H54 (cell line): ENCODE measurements at regions not wholly inside any gene's neighbourhood (a gene's known extent, or its start where the extent isn't known, plus 50 kb on each side); places are given as distances from the start of the nearest gene placed in this dataset.

Source experiments
- DNase-seq: peaks from one replicate; pipeline ENCODE4 v3.0.0; 2011; ENCODE audit warnings: low spot score, mixed read lengths; ENCODE audit not compliant: insufficient read length
- FAIRE-seq: peaks from 3 replicates; lab custom pipeline; 2011; peaks lifted over from hg19 to GRCh38; lab: Jason Lieb, UNC
- POLR2A ChIP-seq: IDR thresholded peaks from 2 replicates; pipeline ENCODE4 v1.6.1; 2011; ENCODE audit warnings: low read depth, mild to moderate bottlenecking, low read length

DNA sequence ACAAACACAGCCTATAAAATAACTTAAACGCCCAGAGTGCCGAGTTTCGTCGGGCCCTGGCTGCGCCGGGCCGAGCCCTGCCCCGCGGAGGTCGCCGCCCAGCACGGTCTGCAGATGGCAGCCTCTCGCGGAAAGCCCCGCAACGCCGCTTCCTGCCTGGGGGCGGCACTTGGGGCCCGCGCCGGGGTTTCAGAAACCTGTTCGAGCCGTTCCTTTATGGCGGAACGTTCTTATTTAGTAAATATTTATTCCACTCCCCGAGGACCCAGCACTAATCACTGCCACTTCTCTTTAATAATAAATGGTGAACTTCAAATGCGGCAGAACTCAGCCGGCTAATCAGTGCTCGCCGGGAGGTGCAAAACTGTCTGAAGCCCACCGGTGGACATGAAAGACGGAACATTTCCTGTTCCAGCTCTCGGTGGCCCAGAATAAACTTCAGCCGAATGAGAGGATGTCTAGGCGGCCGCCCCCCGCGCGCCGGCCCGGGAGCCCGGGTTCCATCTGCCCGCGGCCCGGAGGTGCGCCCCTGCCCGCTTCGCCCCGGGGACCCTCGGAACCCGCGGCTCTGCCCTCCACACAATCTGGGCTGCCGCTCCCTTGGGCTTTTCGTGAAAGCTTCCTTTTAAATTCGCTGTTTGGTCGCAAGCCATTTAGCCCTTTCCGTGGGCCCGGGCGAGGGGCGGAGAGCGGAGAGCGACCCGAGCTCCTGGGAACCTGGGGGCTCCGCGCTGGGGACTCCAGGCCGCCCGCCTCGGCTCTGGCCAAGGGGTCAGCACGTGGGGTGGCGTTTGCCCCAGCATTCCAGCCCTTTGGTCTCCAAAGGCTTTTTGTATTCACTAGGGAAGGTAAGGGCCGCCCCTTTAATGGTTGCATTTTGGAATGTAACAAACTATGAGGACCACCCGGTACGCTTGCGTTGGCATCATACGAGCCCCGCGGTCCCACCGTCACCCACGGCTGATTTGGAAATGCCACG, 110.8 kb upstream of the ATP11B start:
- TF ChIP-seq POLR2A: no peak
- DNase-seq (peak; percentile 17), FAIRE-seq (no peak)

DNA sequence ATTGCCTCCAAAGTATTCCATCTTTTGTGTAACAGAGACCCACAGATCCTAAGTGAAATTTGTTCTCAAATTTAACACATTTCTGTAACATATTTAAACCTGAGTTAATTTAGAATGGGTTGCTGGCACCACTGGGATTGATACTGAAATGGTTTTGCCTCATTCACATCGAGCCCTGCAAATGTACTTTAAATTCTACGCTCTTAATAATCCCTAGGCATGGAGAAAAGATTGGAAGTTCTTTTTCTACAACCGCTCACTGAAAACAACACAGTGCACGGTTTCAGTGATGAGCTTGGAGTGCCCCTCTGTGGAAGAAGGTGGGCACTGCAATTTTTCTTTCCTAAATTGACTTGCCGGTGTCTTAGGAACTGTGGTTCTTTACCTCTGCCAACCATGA, 109.9 kb upstream of the ATP11B start:
- peak; percentile 61 for DNase-seq
- no peak for TF ChIP-seq POLR2A
- peak; percentile 99 for FAIRE-seq

DNA sequence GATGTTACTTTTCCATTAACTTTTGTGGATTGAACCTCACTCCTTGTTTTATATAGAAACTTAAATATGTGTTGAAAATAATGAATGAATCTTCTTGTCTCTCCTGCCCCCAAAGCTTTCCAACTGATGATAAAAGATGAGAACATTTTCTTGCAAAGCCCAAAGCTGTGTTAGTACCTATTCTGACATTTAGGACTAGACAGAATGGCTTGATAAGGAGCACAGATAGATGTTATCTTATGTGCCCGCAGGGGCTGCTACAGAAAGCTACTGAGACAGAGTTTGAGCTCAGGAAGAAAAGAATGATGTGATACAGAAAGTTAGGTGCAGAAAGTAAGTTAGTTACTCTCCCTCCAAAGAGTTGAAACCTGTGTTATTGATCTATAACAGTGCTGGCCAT, 109.4 kb upstream of the ATP11B start:
- DNase-seq (no peak), FAIRE-seq (no peak)
- no peak for TF ChIP-seq POLR2A

DNA sequence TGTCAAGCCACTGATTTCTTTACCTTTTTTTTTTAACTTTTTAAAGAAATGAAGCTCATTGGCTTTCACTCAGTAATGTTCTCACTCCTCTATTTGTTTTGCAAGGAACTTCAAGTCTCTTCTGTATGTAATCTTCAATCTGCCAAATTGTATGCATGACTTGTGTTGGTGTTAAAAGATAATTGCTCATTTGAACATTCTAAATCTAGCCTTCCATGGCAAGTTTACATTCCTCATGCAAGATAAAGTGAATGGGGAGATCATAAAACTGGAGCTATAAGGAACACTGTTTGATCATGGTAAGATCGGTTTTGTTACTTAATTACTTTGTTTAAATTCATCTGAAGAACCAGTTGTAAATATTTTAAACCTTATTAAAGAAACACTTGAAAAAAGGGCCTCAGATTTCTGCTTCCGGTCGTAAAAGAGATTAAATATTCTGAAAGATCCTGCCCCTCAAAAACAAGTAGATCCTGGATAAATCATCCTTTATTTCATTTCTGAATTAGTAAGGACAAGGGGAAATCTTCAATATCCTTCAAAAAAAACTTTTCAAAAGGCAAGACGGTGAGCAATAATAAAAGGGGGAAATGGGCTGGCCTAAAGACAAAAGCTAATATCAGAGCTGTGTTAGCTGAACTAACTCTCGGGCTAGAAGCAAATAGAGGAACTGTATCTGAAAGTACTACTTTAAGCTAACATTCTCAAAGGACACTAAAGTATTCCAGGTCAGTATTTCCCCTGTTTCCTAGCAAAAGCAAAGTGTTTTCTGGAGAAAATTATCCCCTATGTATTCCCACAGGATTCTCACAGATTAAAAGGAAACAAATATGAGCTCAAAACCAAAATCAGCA, 107.0 kb upstream of the ATP11B start:
- TF ChIP-seq POLR2A: no peak
- DNase-seq: no peak
- no peak for FAIRE-seq

DNA sequence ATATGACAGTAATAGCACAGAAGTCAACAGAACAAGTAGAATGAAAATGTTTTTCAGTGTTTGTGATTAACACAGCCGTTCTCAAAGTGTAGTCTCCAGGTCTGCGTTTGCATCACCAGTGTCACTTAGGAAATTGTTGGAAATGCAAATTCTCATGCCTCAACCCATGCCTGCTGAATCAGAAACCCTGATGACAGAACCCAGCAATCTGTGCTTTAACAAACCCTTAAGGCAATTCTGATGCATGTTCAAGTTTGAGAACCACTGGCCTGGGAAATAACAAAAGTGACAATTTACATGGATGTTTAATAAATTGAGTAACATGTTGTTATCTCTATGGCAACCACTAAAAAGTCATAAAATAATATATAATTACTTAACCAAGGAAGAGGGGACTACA, 103.1 kb upstream of the ATP11B start:
- DNase-seq (no peak), FAIRE-seq (no peak)
- TF ChIP-seq POLR2A: no peak

DNA sequence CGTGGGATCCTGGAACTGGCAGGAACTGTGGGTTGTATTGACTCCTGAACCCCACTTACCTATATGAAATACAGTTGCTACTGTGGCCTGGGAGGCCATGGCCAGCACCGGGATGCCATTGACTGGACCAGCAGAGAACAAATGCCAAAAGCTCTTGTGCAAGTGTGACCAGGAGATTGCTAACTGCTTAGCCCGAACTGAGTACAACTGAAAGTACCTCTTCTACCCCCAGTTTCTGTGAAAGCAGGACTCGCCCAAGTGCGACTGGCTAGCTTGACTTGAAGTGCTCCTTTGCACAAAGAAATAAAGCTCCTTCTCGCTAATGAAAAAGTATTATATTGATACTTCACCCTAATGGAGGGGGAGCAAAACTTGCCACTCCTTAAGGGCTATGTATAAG, 101.3 kb upstream of the ATP11B start:
- FAIRE-seq: no peak
- DNase-seq: no peak
- TF ChIP-seq POLR2A: no peak

DNA sequence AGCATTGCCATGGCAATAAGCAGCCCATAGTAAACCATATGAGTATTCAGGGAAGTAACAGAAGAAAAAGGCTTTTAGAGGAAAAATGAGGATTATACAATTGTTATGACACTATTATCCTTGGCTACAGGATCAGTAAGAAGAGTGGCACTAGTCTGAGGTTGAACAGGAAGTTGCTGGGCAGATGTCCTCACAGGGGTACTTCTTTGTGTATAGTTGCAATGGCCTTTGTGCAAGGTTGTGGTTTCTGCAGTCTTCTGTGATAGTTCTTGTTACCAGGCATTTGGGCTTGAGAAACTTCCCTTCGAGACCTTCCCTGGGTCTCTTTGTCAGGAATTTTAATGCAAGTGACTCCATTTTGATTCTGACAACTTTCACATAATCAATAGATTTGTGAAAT, 100.6 kb upstream of the ATP11B start:
- no peak for TF ChIP-seq POLR2A
- FAIRE-seq (no peak), DNase-seq (no peak)

DNA sequence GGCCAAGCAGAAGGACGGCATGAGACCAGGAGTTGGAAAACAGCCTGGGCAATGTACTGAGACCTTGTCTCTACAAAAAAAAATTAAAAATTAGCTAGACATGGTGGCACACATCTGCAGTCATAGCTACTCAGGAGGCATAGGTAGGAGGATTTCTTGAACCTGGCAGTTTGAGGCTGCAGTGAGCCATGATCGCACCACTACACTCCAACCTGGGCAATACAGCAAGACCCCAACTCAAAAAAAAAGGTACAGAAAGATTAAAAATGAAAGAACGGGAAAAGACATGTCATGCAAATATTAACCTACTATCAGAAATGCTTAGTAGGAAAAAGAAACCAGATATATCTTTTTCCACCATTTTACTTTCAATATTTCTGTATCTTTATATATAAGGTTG, 99.6 kb upstream of the ATP11B start:
- no peak for FAIRE-seq
- no peak for DNase-seq
- no peak for TF ChIP-seq POLR2A

DNA sequence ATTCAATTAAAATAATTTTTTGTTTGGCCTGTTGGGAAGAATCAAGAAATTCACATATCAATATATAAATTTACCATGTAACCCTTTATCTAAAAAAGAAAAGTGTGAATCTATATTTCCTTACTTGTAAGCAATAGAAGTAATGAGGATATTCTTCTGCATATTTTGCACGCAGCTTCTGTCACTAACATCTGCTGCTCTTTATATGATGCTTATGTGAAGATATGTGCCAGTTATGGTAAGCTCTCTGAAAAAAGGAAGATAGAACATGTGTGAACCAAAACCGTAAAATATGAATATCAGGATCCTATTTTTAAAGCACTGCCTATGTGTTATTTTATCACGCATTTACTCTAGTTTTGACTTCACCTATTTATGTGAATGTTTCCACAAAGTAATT, 96.4 kb upstream of the ATP11B start:
- FAIRE-seq (peak; percentile 52), DNase-seq (no peak)
- no peak for TF ChIP-seq POLR2A

DNA sequence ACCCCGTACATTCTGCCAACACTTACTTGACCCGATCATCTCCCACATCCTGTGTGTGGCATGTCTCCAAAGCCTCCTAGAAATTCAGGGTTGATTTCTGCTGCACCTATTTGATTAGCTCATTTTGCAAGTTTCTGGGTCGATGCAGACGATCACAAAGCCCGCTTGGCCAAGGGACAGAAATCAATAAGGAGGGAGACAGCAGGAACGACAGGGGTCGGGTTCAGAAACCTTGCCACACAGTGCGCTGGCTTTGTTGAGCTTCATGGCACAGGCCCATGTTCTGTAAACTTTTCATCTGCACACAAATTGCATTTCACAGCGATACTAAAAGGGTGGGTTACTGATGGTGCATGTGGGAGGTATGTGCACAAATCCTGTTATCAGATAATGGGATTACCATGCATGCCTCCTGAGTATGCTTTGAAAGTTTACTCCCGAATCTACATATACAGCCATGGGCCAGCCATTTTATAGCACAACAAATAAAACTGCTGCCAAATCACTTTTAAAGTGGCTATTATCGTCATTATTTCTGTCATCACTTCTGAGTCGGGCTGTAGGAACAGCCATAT, 95.9 kb upstream of the ATP11B start:
- no peak for TF ChIP-seq POLR2A

DNA sequence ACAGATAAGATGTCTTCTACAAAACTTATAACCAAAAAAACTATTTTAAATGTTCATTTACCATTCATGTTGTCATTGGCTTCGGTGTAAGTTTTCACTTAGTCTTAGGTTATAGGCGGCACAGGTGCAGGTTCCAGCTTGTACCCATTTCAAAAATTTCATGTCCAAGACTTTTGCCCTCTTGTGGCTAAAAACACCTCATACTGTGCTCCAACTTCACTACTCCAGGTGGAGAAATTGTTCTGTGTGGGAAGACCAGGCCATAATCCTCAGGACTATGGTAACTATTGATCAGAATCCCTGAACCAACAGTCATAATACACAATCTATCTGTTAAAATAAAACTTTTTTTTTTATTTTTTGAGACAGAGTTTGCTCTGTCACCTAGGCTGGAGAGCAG, 95.2 kb upstream of the ATP11B start:
- DNase-seq (no peak), FAIRE-seq (no peak)
- no peak for TF ChIP-seq POLR2A

More for the DNA sequence above, 95.9 kb upstream of the ATP11B start:
- FAIRE-seq: no peak
- no peak for DNase-seq

DNA sequence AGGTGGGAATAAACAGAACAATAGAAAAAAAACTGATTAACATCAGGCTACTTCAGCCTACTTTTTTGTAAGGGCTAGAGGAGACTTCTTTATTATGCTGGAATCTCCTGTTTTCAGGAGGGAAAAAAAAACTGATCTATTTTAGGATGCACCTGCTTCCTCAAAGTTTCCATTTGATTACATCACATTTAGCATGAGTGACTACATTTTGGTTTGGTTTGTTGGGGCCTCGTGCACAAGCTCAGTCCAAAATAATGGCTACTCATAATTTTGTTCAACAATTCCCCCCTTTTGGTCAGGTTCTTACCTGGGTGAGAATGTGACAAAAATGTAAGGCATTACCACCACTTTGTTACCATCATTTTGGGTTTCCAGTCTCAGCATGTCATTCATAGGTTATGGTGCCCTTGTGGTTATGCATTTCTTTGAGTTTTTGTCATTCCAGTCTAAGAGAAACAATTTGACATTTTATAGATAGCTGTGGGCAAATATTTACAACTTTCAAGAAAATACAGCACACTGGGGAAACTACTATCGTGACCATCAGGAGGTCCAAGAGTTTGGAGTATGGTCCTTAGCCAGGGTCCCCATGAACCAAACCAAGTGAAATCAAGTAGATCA, 93.6 kb upstream of the ATP11B start:
- no peak for TF ChIP-seq POLR2A
- no peak for DNase-seq
- FAIRE-seq: no peak

DNA sequence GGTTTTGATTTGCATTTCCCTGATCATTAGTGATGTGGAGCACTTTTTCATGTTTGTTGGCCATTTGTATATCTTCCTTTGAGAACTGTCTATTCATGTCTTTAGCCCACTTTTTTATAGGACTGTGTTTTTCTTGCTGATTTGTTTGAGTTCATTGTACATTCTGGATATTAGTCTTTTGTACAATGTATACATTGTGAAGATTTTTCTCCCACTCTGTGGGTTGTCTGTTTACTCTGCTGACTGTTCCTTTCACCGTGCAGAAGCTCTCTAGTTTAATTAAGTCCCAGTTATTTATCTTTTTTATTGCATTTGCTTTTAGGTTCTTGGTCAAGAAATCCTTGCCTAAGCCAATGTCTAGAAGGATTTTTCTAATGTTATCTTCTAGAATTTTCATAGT, 91.1 kb upstream of the ATP11B start:
- no peak for TF ChIP-seq POLR2A
- DNase-seq (no peak), FAIRE-seq (no peak)
